ENCODE measurements at regions not wholly inside any gene's neighbourhood (a gene's known extent, or its start where the extent isn't known, plus 50 kb on each side); places are given as distances from the start of the nearest gene placed in this dataset.
"Not testable (repeated sequence)": the region's sequence is repeated elsewhere in the genome, so short reads cannot be mapped to it uniquely, and the experiment has no call there.

- FAIRE-seq = no peak
- no peak for TF ChIP-seq FOS (IDR thresholded peaks at IDR 0.05; ENCODE audit: borderline replicate concordance, insufficient read depth, low read length)
- no peak for TF ChIP-seq POLR2AphosphoS5 (IDR thresholded peaks at IDR 0.05; ENCODE audit: insufficient read depth, low read depth, low read length)
- no peak for TF ChIP-seq EZH2 (IDR thresholded peaks at IDR 0.05; ENCODE audit: borderline replicate concordance, low read depth, low read length, severe bottlenecking)
- H3K9me1 ChIP-seq (replicated peaks; ENCODE audit: control insufficient read depth, extremely low read depth, insufficient read depth, low read length) = no peaks in the 10 kb centered on the region
- H3K27ac ChIP-seq (ENCODE audit: insufficient read depth, low read depth, low read length) = no peak overlapping the region
- ChIA-PET CTCF (no interaction called here), POLR2A (no interaction called here)
- H3K36me3 ChIP-seq (ENCODE audit: control insufficient read depth in 2 of 2, extremely low read depth in 1 of 2, insufficient read depth in 2 of 2, low read length in 2 of 2) = no peaks in the 10 kb centered on the region
- no peaks in the 10 kb centered on the region for H4K20me1 ChIP-seq (replicated peaks; ENCODE audit: control insufficient read depth, extremely low read depth, insufficient read depth, low read length)
- no peak for DNase-seq (ENCODE audit: low read depth, low spot score)
- H3K27me3 ChIP-seq (ENCODE audit: control insufficient read depth in 2 of 2, insufficient read depth in 2 of 2, low read length in 2 of 2) = no peaks in the 10 kb centered on the region
- no peaks in the 10 kb centered on the region for H3K9me3 ChIP-seq (replicated peaks; ENCODE audit: control insufficient read depth, insufficient read depth, low read length)
- no peak overlapping the region for H3K4me3 ChIP-seq (replicated peaks in 1 of 3; ENCODE audit: insufficient read depth in 1 of 3, low read depth in 1 of 3, low read length in 3 of 3)
- no peak overlapping the region for H3K9ac ChIP-seq (replicated peaks; ENCODE audit: extremely low read depth, insufficient read depth, low read length)
- H3K79me2 ChIP-seq (ENCODE audit: control insufficient read depth, insufficient read depth, low read length) = no peaks in the 10 kb centered on the region
- intact Hi-C loops (cut with micrococcal nuclease) = no loop called here
- H3K4me1 ChIP-seq (ENCODE audit: control insufficient read depth, extremely low read depth, insufficient read depth, low read length) = no peaks in the 10 kb centered on the region
- no peak overlapping the region for H2AFZ ChIP-seq (ENCODE audit: low read depth, low read length)
- H3K4me2 ChIP-seq (ENCODE audit: insufficient read depth, low read length) = no peak overlapping the region
- dilution Hi-C loops (cut with MboI; ENCODE audit: extremely low pct_ligation_motif_present, low sequenced_read_pairs) = no loop called here
- no TSS peak for BruUV-seq (replicated peaks)
Observed at GRCh38 chrX:44778254-44778653, 65.6 kb upstream of the DUSP21 start.

- dilution Hi-C loops (cut with MboI; ENCODE audit: extremely low pct_ligation_motif_present, low sequenced_read_pairs) = no loop called here
- Histone ChIP-seq H4K20me1 (replicated peaks; ENCODE audit: control insufficient read depth, extremely low read depth, insufficient read depth, low read length) (no peaks in the 10 kb centered on the region), H3K4me1 (ENCODE audit: control insufficient read depth, extremely low read depth, insufficient read depth, low read length) (no peaks in the 10 kb centered on the region), H3K79me2 (ENCODE audit: control insufficient read depth, insufficient read depth, low read length) (no peaks in the 10 kb centered on the region), H3K9me3 (replicated peaks; ENCODE audit: control insufficient read depth, insufficient read depth, low read length) (no peaks in the 10 kb centered on the region), H2AFZ (ENCODE audit: low read depth, low read length) (no peak overlapping the region), H3K27ac (ENCODE audit: insufficient read depth, low read depth, low read length) (no peak overlapping the region), H3K27me3 (ENCODE audit: control insufficient read depth in 2 of 2, insufficient read depth in 2 of 2, low read length in 2 of 2) (no peaks in the 10 kb centered on the region), H3K4me2 (ENCODE audit: insufficient read depth, low read length) (no peak overlapping the region), H3K4me3 (replicated peaks in 1 of 3; ENCODE audit: insufficient read depth in 1 of 3, low read depth in 1 of 3, low read length in 3 of 3) (no peak overlapping the region), H3K9me1 (replicated peaks; ENCODE audit: control insufficient read depth, extremely low read depth, insufficient read depth, low read length) (no peaks in the 10 kb centered on the region), H3K9ac (replicated peaks; ENCODE audit: extremely low read depth, insufficient read depth, low read length) (no peak overlapping the region), H3K36me3 (ENCODE audit: control insufficient read depth in 2 of 2, extremely low read depth in 1 of 2, insufficient read depth in 2 of 2, low read length in 2 of 2) (no peaks in the 10 kb centered on the region)
- FAIRE-seq = no peak
- no peak for TF ChIP-seq POLR2AphosphoS5 (IDR thresholded peaks at IDR 0.05; ENCODE audit: insufficient read depth, low read depth, low read length)
- TF ChIP-seq FOS (IDR thresholded peaks at IDR 0.05; ENCODE audit: borderline replicate concordance, insufficient read depth, low read length) = no peak
- no peak for TF ChIP-seq POLR2A (IDR thresholded peaks at IDR 0.05; ENCODE audit: low read depth, low read length)
- no peak for TF ChIP-seq MAX (IDR thresholded peaks at IDR 0.05; ENCODE audit: insufficient read depth, insufficient read length)
- TF ChIP-seq CTCF (IDR thresholded peaks at IDR 0.05; ENCODE audit: extremely low read depth in 1 of 2, insufficient read depth in 1 of 2, low read depth in 1 of 2, low read length in 2 of 2) = no peak
- no peak for TF ChIP-seq JUN (IDR thresholded peaks at IDR 0.05; ENCODE audit: borderline replicate concordance, insufficient read depth, insufficient read length, low read depth)
- no peak for TF ChIP-seq EZH2 (IDR thresholded peaks at IDR 0.05; ENCODE audit: borderline replicate concordance, low read depth, low read length, severe bottlenecking)
- TF ChIP-seq GATA2 (IDR thresholded peaks at IDR 0.05; ENCODE audit: insufficient read depth, insufficient read length, low read depth, low read length) = no peak
- TF ChIP-seq MYC (IDR thresholded peaks at IDR 0.05; ENCODE audit: low read depth, low read length) = no peak
- no TSS peak for BruUV-seq (replicated peaks)
- DNase-seq (ENCODE audit: low read depth, low spot score) = no peak
- CTCF ChIA-PET = no interaction called here
- POLR2A ChIA-PET = no interaction called here
- intact Hi-C loops (cut with micrococcal nuclease) = no loop called here
Observed at GRCh38 chrX:44775726-44776125, 68.1 kb upstream of the DUSP21 start.

- H4K20me1 ChIP-seq (replicated peaks; ENCODE audit: control insufficient read depth, extremely low read depth, insufficient read depth, low read length); H3K36me3 ChIP-seq (ENCODE audit: control insufficient read depth in 2 of 2, extremely low read depth in 1 of 2, insufficient read depth in 2 of 2, low read length in 2 of 2); H3K27me3 ChIP-seq (ENCODE audit: control insufficient read depth in 2 of 2, insufficient read depth in 2 of 2, low read length in 2 of 2); intact Hi-C loops (cut with micrococcal nuclease); H3K4me3 ChIP-seq (replicated peaks in 1 of 3; ENCODE audit: insufficient read depth in 1 of 3, low read depth in 1 of 3, low read length in 3 of 3); H3K9me3 ChIP-seq (replicated peaks; ENCODE audit: control insufficient read depth, insufficient read depth, low read length); H3K4me2 ChIP-seq (ENCODE audit: insufficient read depth, low read length); H3K9me1 ChIP-seq (replicated peaks; ENCODE audit: control insufficient read depth, extremely low read depth, insufficient read depth, low read length); H3K79me2 ChIP-seq (ENCODE audit: control insufficient read depth, insufficient read depth, low read length); BruUV-seq (replicated peaks); H3K9ac ChIP-seq (replicated peaks; ENCODE audit: extremely low read depth, insufficient read depth, low read length); FAIRE-seq; H3K27ac ChIP-seq (ENCODE audit: insufficient read depth, low read depth, low read length); CTCF ChIA-PET; H3K4me1 ChIP-seq (ENCODE audit: control insufficient read depth, extremely low read depth, insufficient read depth, low read length); POLR2A ChIA-PET; H2AFZ ChIP-seq (ENCODE audit: low read depth, low read length); dilution Hi-C loops (cut with MboI; ENCODE audit: extremely low pct_ligation_motif_present, low sequenced_read_pairs); DNase-seq (ENCODE audit: low read depth, low spot score): not testable (repeated sequence)
Observed at GRCh38 chrX:44774066-44774465, 69.8 kb upstream of the DUSP21 start.
